Mesothelial cell of epicardium (in vitro differentiated cells): ENCODE measurements at regions not wholly inside any gene's neighbourhood (a gene's known extent, or its start where the extent isn't known, plus 50 kb on each side); places are given as distances from the start of the nearest gene placed in this dataset.

Experiments
- DNase-seq, 2 experiments: peaks; one replicate each; pipeline ENCODE4 v3.0.0; 2021; ENCODE audit warnings: low spot score in 2 of 2; ENCODE audit not compliant: unreplicated experiment in 2 of 2
- H3K27ac Mint-ChIP-seq: 2 replicates; pipeline ENCODE4 v1.8.0; 2021; ENCODE audit warnings: mixed read lengths
- H3K27me3 Mint-ChIP-seq: 2 replicates; pipeline ENCODE4 v1.8.0; 2021; ENCODE audit warnings: low read depth, mixed read lengths
- H3K36me3 Mint-ChIP-seq: 2 replicates; pipeline ENCODE4 v1.8.0; 2021; ENCODE audit warnings: mixed read lengths
- H3K4me1 Mint-ChIP-seq: 2 replicates; pipeline ENCODE4 v1.8.0; 2021; ENCODE audit warnings: mixed read lengths
- H3K4me3 Mint-ChIP-seq: 2 replicates; pipeline ENCODE4 v1.8.0; 2021; ENCODE audit warnings: mild to moderate bottlenecking, moderate library complexity, mixed read lengths
- H3K9me3 Mint-ChIP-seq: 2 replicates; pipeline ENCODE4 v1.8.0; 2021; ENCODE audit warnings: mixed read lengths
- CTCF ChIP-seq: fragments of 200-600 bp; sonication (generic); IDR thresholded peaks from one replicate; pipeline ENCODE4 v1.5.0; 2021; ENCODE audit warnings: antibody characterized with exemption; ENCODE audit not compliant: unreplicated experiment

- no peak overlapping the region for H3K4me3 Mint-ChIP-seq
Observed at GRCh38 chr5:173763410-173763809, 124.7 kb upstream of the CPEB4 start.

GRCh38 chr5:173764332-173765028 lies 123.7 kb upstream of the CPEB4 start:
- no peak overlapping the region for H3K4me3 Mint-ChIP-seq

More at GRCh38 chr5:173763410-173763809, 124.7 kb upstream of the CPEB4 start:
- TF ChIP-seq CTCF = no peak
- Mint-ChIP-seq H3K36me3 (no peaks in the 10 kb centered on the region), H3K9me3 (no peaks in the 10 kb centered on the region), H3K27me3 (no peaks in the 10 kb centered on the region), H3K27ac (no peak overlapping the region), H3K4me1 (peaks cover 24% of the 10 kb centered on the region)
- DNase-seq = no peak

GRCh38 chr5:173765029-173765644 lies 123.0 kb upstream of the CPEB4 start:
- Mint-ChIP-seq H3K4me3 (no peak overlapping the region), H3K9me3 (no peaks in the 10 kb centered on the region), H3K36me3 (no peaks in the 10 kb centered on the region), H3K4me1 (peaks cover 24% of the 10 kb centered on the region), H3K27me3 (no peaks in the 10 kb centered on the region), H3K27ac (peak overlapping the region; percentile 70)
- DNase-seq = no peak
- TF ChIP-seq CTCF = no peak

More at GRCh38 chr5:173764332-173765028, 123.7 kb upstream of the CPEB4 start:
- Mint-ChIP-seq H3K27ac (peak overlapping the region; percentile 62), H3K9me3 (no peaks in the 10 kb centered on the region), H3K4me1 (peaks cover 24% of the 10 kb centered on the region), H3K36me3 (no peaks in the 10 kb centered on the region), H3K27me3 (no peaks in the 10 kb centered on the region)
- no peak for TF ChIP-seq CTCF
- no peak for DNase-seq

- Mint-ChIP-seq H3K27me3 (no peaks in the 10 kb centered on the region), H3K27ac (peak overlapping the region; percentile 80), H3K4me3 (no peak overlapping the region), H3K9me3 (no peaks in the 10 kb centered on the region), H3K36me3 (no peaks in the 10 kb centered on the region), H3K4me1 (peaks cover 24% of the 10 kb centered on the region)
- DNase-seq = no peak
- TF ChIP-seq CTCF = no peak
Observed at GRCh38 chr5:173765661-173766060, 122.5 kb upstream of the CPEB4 start.

- no peak for DNase-seq
- Mint-ChIP-seq H3K9me3 (no peaks in the 10 kb centered on the region), H3K4me1 (peaks cover 21% of the 10 kb centered on the region), H3K36me3 (no peaks in the 10 kb centered on the region), H3K4me3 (no peak overlapping the region), H3K27ac (no peak overlapping the region), H3K27me3 (no peaks in the 10 kb centered on the region)
- no peak for TF ChIP-seq CTCF
Observed at GRCh38 chr5:173767574-173768266, 120.4 kb upstream of the CPEB4 start.
